ENCODE measurements at regions not wholly inside any gene's neighbourhood (a gene's known extent, or its start where the extent isn't known, plus 50 kb on each side); places are given as distances from the start of the nearest gene placed in this dataset.
"Not testable (repeated sequence)": the region's sequence is repeated elsewhere in the genome, so short reads cannot be mapped to it uniquely, and the experiment has no call there.

DNA sequence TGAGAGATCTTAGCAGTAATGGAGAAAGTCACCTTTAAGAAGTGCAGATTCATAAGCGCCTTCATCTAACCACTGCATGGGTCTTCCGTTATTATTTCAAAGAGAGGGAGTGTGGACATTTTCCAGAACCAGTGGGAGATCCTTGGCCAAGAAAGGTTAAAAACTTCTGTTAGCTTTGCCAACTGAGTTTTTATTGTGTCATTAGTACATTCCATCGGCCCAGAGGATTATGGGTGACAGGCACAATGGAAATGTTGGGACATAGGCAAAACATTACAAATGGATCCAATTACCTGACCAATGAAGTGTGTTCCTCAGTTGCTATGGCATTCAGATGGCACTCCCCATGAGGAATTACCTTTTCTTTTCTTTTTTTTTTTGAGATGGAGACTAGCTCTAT is 115.5 kb downstream of the PPIAL4G start:
- Mint-ChIP-seq H3K27me3 (ENCODE audit: low read depth) (peaks cover 30% of the 10 kb centered on the region), H3K4me3 (no peak overlapping the region), H3K4me1 (peaks cover 13% of the 10 kb centered on the region), H3K27ac (ENCODE audit: unreplicated experiment) (no peak overlapping the region), H3K36me3 (ENCODE audit: low read depth) (peaks cover 4% of the 10 kb centered on the region), H3K9me3 (no peaks in the 10 kb centered on the region)
- TF ChIP-seq, protein P1, sequence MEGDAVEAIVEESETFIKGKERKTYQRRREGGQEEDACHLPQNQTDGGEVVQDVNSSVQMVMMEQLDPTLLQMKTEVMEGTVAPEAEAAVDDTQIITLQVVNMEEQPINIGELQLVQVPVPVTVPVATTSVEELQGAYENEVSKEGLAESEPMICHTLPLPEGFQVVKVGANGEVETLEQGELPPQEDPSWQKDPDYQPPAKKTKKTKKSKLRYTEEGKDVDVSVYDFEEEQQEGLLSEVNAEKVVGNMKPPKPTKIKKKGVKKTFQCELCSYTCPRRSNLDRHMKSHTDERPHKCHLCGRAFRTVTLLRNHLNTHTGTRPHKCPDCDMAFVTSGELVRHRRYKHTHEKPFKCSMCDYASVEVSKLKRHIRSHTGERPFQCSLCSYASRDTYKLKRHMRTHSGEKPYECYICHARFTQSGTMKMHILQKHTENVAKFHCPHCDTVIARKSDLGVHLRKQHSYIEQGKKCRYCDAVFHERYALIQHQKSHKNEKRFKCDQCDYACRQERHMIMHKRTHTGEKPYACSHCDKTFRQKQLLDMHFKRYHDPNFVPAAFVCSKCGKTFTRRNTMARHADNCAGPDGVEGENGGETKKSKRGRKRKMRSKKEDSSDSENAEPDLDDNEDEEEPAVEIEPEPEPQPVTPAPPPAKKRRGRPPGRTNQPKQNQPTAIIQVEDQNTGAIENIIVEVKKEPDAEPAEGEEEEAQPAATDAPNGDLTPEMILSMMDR (conservative IDR thresholded peaks at IDR 0.05), result no peak
- no peak for DNase-seq (ENCODE audit: low read depth, low spot score)

DNA sequence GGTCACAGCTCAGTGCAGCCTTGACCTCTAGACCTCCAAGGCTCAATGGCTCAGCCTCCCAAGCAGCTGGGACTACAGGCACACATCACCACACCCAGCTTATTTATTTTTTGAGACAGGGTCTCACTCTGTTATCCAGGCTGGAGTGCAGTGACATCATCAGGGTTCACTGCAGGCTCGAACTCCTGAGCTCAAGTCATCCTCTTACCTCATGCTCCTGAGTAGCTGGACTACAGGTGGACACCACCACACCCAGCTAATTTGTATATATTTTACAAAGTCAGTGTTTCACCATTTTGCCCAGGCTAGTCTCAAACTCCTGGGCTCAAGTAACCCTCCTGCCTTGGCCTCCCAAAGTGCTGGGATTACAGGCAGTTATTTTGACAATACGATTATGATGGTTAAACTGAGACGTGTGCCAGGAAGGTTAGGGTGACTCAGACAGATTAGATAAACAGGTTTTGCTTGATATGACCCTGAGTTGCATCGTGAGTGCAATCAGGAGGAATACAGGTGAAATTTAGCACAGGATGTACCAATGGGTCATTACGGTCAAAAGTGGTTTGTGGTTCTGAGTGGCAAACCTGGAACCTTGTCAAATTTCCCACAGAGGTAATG is 116.9 kb downstream of the PPIAL4G start:
- H3K36me3 Mint-ChIP-seq (ENCODE audit: low read depth); H3K9me3 Mint-ChIP-seq; H3K4me3 Mint-ChIP-seq; DNase-seq (ENCODE audit: low read depth, low spot score); H3K27ac Mint-ChIP-seq (ENCODE audit: unreplicated experiment): not testable (repeated sequence)
- peaks cover 41% of the 10 kb centered on the region for H3K27me3 Mint-ChIP-seq (ENCODE audit: low read depth)
- H3K4me1 Mint-ChIP-seq, result peaks cover 18% of the 10 kb centered on the region

DNA sequence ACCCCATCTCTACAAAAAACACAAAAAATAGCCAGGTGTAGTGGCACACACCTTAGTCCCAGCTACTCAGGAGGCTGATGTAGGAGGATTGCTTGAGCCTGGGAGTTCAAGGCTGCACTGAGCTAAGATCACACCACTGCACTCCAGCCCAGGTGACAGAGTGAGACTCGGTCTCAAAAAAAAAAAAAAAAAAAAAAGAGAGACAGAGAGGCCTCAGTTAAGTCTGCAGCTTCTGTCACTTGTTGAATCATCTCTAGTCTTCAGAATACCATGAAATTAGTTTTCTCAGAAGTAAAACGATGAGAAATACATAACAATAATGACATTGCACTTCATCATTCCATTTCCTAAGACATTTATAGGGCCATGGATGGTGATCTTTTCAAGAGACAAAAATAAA is 118.0 kb downstream of the PPIAL4G start:
- H3K4me3 Mint-ChIP-seq; H3K36me3 Mint-ChIP-seq (ENCODE audit: low read depth); H3K9me3 Mint-ChIP-seq; DNase-seq (ENCODE audit: low read depth, low spot score): not testable (repeated sequence)
- peaks cover 18% of the 10 kb centered on the region for H3K4me1 Mint-ChIP-seq
- H3K27ac Mint-ChIP-seq (ENCODE audit: unreplicated experiment), result peak overlapping the region; percentile 7
- peaks cover 51% of the 10 kb centered on the region for H3K27me3 Mint-ChIP-seq (ENCODE audit: low read depth)

DNA sequence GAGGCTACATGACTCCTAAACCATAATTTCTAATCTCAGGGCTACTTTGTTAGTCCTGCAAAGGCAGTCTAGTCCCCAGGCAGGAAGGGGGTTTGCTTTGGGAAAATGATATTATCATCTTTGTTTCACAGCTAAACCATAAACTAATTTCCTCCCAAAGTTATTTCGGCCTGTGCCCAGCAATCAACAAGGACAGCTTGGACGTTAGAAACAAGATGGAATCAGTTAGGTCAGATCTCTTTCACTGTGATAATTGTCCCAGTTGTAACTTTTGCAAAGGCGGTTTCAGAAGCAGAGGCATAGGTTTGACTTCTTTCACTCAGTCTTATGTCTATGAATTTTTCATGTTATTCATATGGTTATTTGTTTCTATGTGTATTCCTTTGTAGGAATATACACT is 119.1 kb downstream of the PPIAL4G start:
- not testable (repeated sequence) for DNase-seq (ENCODE audit: low read depth, low spot score)

DNA sequence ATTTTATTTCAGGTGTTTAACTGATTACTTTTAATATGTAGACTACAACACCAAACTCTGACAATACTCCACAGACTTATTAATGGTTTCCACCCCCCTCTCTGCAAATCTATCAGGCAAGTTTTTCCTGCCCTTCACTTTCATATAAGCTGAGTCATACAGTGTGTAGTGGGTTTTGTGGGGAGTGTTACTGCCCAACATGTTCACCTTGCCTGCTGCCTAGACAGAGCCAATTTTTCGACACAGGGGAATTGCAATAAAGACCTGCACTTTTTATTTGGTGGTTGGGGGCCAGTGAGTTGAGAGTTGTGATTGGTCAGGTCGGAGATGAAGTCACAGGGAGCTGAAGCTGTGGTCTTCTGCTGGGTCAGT is 119.7 kb downstream of the PPIAL4G start:
- Mint-ChIP-seq H3K27me3 (ENCODE audit: low read depth) (peaks cover 57% of the 10 kb centered on the region), H3K4me1 (peaks cover 18% of the 10 kb centered on the region), H3K36me3 (ENCODE audit: low read depth) (peaks cover 4% of the 10 kb centered on the region), H3K4me3 (peak overlapping the region; percentile 81), H3K9me3 (no peaks in the 10 kb centered on the region), H3K27ac (ENCODE audit: unreplicated experiment) (no peak overlapping the region)
- DNase-seq (ENCODE audit: low read depth, low spot score), result no peak
- TF ChIP-seq, protein P1 (conservative IDR thresholded peaks at IDR 0.05), result no peak

More for the DNA sequence above, 119.1 kb downstream of the PPIAL4G start:
- not testable (repeated sequence) for H3K36me3 Mint-ChIP-seq (ENCODE audit: low read depth); H3K9me3 Mint-ChIP-seq; H3K4me3 Mint-ChIP-seq; H3K27ac Mint-ChIP-seq (ENCODE audit: unreplicated experiment)
- Mint-ChIP-seq H3K4me1 (peaks cover 18% of the 10 kb centered on the region), H3K27me3 (ENCODE audit: low read depth) (peaks cover 55% of the 10 kb centered on the region)

DNA sequence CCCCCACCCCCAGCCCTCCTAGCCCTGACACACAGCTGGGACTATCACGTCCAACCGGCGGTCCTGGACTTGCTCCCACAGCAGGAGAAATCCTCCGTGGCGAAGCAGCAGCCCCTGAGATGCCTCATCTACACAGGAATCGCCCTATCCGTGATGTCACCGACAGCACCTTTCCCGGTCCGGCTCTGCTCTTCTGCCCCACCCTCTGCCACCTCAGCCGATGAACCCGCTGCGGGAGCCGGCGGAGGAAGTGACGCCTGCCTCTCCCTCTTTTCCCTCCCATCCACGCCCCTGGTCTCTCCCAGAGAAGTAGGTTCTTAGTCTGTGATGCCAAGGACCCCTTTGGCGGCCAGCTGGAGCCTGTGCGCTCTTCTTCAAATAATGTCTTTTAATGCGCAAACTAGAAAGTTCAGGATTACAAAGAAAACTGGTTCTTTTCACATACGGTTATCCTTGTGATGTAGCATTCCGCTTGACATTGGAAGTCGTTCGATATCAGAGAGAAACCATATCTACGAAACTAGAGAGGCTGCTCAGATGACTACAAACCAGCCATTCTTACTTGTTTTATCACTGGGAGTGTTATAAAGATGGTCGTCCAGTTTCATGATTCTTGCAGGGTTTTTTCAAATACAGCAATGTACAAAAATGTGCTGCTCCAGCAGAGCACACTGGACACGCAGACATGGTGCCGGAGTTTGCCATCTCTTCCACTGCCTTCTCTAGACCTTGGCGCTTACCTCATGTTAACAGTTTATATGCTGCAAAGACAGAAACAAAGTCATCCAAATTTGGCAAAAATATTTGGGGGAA is 120.3 kb downstream of the PPIAL4G start:
- H3K4me3 Mint-ChIP-seq, result peak overlapping the region; percentile 81
- no peak for DNase-seq (ENCODE audit: low read depth, low spot score)
- TF ChIP-seq, protein P1 (conservative IDR thresholded peaks at IDR 0.05), result no peak

DNA sequence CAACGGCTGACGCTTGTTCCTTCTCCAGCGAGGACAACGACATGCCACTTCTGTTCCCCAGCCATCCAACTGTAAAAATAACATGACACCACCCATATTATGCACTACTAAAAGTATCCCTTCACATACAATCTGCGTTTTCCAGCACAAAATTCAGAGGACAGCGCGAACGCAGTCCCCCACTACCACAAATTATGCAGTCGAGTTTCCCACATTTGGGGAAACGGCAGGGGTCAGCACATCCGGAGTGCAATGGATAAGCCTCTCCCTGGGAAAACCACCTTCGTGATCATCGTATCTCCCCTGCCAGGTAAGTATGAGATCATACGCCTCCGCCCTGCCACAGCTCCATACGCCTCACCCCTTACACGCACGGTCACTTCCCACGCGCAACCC is 120.9 kb downstream of the PPIAL4G start:
- H3K27ac Mint-ChIP-seq (ENCODE audit: unreplicated experiment), result no peak overlapping the region

More for the DNA sequence above, 120.3 kb downstream of the PPIAL4G start:
- H3K9me3 Mint-ChIP-seq, result no peaks in the 10 kb centered on the region
- H3K36me3 Mint-ChIP-seq (ENCODE audit: low read depth), result peaks cover 4% of the 10 kb centered on the region
- H3K27ac Mint-ChIP-seq (ENCODE audit: unreplicated experiment), result no peak overlapping the region
- peaks cover 18% of the 10 kb centered on the region for H3K4me1 Mint-ChIP-seq
- H3K27me3 Mint-ChIP-seq (ENCODE audit: low read depth), result peaks cover 63% of the 10 kb centered on the region

More for the DNA sequence above, 120.9 kb downstream of the PPIAL4G start:
- Mint-ChIP-seq H3K4me1 (peaks cover 18% of the 10 kb centered on the region), H3K36me3 (ENCODE audit: low read depth) (peaks cover 4% of the 10 kb centered on the region), H3K4me3 (peak overlapping the region; percentile 81), H3K9me3 (no peaks in the 10 kb centered on the region), H3K27me3 (ENCODE audit: low read depth) (peaks cover 69% of the 10 kb centered on the region)
- TF ChIP-seq, protein P1 (conservative IDR thresholded peaks at IDR 0.05), result no peak
- no peak for DNase-seq (ENCODE audit: low read depth, low spot score)

Data from neural crest cell (in vitro differentiated cells).